Prostate gland (tissue), 2 donors: ENCODE measurements at regions not wholly inside any gene's neighbourhood (a gene's known extent, or its start where the extent isn't known, plus 50 kb on each side); places are given as distances from the start of the nearest gene placed in this dataset.

Experiments used
- CTCF ChIP-seq, 4 experiments: fragments of 200-600 bp in 2 of 4; fragments of 450-650 bp in 2 of 4; sonication (generic) in 2 of 4; IDR thresholded peaks; 1 replicate in 3 of 4; 2 replicates in 1 of 4; pipeline ENCODE4 v1.5.1; 2016 to 2019; ENCODE audit warnings: antibody characterized with exemption in 4 of 4, mild to moderate bottlenecking in 2 of 4, moderate library complexity in 2 of 4
- POLR2A ChIP-seq: fragments of 450-650 bp; IDR thresholded peaks from one replicate; pipeline ENCODE4 v1.6.1; 2016; ENCODE audit warnings: antibody characterized with exemption, mild to moderate bottlenecking
- POLR2AphosphoS5 ChIP-seq: sonication (generic); formaldehyde crosslinking; IDR thresholded peaks from one replicate; pipeline ENCODE4 v1.6.1; 2017; ENCODE audit warnings: antibody characterized with exemption

- TF ChIP-seq POLR2AphosphoS5 (no peak), CTCF (IDR thresholded peaks at IDR 0.05) (no peak), POLR2A (no peak)
Observed at GRCh38 chr7:25954395-25954794, 197.6 kb upstream of the NFE2L3 start.
